GM18520 (cell line): ENCODE measurements at regions not wholly inside any gene's neighbourhood (a gene's known extent, or its start where the extent isn't known, plus 50 kb on each side); places are given as distances from the start of the nearest gene placed in this dataset.

Experiments used
- ATAC-seq: cut with Tn5 transposase; IDR thresholded peaks from one replicate; pipeline ENCODE4 v1.9.1; 2021; ENCODE audit not compliant: unreplicated experiment

DNA sequence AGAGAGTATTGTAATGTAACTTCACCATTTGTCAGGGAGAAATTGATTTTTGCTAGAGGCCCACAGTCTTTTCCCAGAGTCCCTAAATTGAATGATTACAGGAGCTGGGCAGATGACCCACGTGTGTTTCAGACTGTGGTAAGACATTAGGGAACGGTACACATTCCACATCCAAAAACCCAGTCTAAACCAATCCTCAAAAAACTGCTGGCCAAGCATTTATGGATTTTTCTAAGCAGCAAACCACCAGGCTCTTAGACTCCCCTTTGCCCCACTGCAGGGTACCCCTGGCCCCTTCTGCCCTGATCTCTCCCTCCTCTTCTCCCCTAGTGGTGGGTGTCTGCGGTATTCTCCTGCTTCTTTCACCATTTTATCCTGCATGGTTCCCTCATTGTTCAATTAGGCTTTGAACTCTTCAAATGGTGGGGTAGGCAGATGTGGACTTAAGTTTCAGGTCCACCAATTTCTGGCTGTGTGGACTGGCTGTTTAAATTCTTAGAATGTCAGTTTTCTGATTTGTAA is 135.5 kb upstream of the SORCS3 start:
- ATAC-seq, result no peak

DNA sequence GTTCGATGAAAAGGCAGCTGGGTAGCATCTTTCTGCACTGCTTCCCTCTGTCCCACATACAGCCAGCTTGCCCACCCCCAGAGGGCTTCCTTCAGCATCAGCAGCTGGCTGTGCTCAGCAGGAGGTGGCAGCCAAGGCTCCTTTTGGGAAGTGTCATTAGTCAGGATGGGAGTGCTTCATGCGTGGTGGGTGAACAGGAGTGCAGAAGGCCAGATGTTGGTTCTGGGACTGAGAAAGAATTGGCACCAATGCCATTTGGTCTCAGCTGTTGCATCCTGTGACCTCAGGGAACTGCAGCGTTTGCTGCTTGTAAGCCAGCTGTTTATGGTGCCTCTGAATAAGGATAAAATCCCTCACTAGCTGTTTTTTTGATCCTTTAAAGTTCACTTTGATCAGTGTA is 131.1 kb upstream of the SORCS3 start:
- no peak for ATAC-seq

DNA sequence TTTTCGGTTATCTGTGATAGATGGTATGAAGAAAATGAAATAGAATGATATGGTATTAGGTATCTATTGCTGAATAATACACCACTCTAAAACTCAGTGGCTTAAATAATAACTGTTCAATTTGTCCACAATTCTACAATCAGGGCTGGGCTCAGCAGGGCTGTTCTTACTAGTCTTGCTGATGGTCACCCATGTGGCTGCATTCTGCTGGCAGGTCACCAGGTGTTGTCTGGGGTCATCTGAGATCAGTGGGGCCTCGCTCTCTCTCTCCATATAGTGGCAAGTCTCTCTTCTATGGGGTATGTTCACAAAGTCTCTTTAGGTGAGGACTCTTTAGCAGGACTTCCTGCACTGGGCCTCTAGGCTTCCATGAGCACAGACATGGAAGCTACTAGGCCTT is 130.4 kb upstream of the SORCS3 start:
- ATAC-seq, result no peak

DNA sequence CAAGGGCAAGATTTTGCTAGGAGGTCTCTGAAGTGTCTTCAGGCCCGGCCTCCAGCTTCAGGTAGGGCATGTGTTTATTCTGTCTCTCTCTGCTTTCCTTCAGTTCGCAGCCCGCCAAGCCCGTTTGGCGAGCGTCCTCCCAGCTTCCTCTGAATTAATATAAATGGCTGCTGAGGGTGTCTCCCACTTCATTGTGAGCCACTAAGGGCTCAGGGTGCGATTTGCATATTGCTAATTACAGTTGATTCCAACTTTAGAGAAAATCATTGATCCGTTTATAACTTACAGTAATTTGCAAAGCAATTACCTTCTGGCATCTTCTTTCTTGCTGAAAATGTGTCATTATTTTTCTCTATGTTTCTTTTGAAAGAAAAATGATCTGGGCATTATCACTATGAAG is 128.3 kb upstream of the SORCS3 start:
- ATAC-seq, result no peak

DNA sequence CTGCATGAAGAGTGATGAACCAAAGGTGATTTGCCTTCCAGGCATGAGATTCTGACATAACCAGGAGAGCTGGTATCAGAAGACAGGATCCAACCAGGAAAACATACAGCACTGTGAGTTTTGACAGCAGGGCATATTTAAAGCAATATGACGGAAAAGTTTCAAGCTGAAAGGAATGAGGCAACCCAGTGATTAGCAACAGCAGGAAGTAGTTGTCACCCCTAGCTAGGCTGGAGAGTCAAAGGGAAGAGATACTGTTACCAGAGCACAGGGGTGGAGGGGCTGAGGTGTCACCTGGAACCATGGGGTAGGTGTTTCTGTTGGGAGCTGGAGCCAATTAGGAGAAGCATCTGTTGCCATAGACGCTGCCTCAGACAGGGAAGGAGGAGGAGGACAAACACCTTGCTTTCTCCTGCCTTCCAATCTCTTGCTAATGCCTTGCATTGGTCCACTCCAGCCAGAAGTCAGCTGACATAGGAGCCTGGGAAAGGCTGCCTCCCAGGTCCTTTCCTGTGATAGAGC is 125.4 kb upstream of the SORCS3 start:
- no peak for ATAC-seq

DNA sequence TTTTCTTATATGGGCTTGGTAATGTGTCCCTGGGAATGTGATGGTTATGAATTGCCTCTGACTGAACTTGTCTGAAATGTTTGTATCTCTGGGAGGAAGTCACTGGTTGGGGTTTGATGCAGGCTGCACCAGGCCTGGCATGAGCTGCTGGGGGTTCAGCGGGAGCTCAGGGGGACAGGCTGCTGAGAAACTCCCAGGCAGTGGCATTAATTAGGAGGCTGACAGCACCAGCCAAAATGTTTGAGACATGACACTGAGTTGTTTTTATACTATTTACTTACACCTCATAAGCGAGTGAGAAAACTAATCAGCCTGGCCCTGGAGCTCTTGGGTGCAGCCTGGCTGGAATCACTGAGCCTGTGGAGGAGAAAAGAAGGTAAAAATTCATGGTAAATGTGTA is 124.1 kb upstream of the SORCS3 start:
- no peak for ATAC-seq

DNA sequence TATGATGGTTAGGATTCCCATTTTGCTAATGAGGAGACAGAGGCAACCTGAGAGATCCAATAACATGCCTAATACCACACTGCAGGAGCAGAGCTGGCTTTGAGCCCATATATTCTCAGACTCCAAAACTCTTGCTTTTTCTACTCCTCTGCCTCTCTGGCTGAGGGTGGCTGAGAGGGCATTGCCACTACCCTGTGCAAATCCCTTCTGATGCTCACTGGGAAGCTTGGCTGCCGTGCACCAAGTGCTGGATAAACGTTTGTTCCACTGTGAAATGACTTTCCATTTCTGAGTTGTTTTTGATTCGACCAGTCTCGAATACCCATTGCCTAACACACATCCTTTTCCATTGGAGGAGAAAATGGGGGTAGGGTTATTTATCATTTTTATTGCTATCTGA is 123.1 kb upstream of the SORCS3 start:
- no peak for ATAC-seq

DNA sequence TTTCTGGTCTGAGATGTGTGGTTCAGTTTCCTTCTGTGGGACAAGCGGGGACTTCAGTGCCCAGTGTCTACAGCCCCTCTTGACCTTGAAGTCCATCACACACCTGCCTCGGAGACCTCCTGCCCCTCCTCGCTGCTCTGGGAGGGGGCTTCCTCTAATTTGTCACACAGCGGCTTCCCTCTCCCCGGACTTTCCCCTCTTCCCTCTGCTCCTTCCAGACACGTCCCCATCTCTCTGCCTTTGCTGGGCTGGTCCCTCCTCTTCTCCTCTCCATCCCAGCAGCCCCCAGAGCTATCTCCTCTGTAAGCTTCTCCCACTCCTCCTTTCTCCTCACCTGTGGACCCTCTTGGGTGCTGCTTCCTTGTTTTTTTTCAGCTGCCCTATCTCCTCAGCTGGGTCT is 122.2 kb upstream of the SORCS3 start:
- ATAC-seq, result no peak

DNA sequence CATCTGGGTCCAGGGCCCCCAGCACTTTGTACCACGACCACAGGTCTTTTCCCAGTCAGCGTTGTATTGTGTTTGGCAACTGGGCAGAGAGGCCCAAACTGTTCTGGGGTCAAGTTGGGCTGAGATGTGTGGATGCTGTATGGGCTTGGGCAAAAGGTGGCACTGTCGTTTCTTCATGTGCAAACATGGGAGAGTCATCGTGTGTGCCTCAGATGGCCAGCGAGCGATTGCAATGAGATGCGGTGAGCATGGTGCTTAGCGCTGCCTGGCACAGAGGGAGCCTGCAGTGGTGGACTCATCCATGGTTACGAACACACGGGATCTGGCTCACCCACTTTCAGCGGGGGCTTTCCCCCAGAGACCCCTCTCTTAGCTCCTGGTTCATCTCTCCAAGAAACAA is 120.4 kb upstream of the SORCS3 start:
- ATAC-seq, result no peak

DNA sequence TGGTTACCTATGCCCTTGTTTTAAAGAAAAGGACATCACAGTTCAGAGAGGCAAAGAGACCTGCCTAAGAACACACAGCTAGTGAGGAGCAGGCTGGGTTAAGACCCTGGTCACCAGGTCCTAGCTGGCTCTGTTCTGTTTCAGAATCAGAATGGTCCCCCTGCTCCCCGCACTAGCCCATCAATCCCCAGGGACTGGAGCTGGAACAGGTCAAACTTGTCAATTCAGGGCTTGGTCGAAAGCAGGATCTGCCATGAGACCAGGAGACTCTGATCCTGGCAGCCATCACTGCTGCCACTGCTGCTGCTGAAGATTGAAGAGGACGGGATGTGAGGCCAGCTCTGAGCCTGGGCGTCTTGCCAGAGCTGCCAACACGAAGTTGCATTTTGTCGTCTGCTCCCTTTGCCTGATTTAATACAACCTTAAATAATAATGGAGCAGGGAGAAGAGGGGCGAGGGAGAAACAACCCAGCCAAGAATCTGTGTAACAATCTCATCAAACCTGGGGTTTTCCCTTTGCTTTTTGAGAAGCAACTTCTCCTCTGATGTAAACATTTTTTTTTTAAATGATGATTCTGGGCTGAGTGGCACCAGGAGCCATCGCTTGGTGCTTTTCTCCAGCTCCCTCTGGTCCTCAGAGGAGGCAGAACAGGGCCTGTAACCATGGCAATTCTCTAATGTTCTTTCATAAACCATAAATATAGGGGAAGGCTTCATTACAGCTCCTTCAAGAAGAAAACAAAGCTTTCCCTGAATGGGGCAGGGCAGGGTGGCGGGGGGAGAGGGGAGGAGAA is 119.0 kb upstream of the SORCS3 start:
- no peak for ATAC-seq

DNA sequence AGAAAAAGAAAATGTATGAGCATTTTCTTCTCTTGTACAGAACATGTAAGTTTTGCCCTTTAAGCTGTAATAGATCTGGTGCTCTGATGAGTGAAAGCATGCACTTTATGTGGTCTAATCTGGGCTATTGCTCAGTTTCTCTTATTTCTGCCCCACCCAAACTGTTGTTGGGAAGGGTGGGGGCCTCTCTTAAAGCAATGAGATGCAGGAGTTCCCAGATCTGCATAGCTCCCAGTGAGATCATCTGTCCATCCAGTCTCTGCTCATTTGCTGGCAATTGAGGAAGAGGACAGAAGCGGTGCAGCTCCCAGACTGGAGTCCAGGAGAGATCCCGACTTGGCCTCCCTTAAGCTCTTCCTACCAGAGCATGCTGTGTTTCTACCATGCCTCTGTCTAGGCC is 114.9 kb upstream of the SORCS3 start:
- no peak for ATAC-seq

DNA sequence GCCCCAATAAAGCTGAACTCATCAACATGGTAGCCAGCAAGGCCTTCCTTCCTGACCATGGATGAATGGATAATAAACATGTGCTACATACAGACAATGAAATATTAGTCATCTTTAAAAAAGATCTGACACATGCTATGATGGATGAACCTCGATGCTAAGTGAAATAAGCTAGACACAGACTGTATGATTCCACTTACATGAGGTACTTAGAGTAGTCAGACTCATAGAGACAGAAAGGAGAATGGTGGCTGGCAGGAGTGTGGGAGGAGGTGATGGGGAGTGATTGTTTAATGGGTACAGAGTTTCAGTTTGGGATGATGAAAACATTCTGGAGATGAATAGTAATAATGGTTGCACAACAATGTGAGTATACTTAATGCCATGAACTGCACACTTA is 114.1 kb upstream of the SORCS3 start:
- ATAC-seq, result no peak

DNA sequence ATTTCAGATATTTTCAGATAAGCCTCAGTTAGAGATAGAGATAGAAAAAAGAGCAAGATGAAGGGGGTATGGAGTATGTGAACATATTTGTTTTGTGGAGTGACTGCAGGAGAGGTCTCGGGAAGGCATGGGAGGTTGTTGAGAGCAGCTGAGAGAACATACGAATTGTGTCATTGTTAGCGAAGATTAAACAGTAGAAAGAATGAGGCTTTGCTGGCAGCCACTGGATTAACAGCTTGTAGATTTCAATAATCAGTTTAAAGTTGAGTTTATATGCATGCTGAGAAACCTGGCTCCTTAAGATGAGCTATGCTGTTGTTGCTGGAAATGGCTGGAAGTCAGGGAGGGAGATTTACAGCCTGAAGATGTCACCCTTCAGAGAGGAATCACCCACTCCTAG is 100.9 kb upstream of the SORCS3 start:
- no peak for ATAC-seq

DNA sequence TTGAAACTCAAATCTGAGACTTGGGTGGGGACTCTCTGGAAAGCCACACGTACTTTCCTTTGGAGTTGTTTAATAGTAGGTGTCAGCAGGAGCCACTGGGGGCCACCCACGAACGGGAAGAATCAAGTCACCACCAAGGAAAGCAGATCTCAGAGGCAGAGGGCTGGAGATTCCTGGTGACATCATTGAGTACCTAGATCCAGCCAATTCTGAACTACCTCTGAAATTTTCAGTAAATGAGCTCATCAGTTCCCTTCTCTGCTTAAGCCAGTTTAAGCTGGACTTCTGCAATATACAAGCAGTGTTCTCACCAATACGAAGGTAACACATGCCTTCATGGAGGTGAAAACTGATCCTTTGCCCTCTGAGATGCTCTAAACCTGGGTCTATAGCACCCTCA is 99.3 kb upstream of the SORCS3 start:
- no peak for ATAC-seq

DNA sequence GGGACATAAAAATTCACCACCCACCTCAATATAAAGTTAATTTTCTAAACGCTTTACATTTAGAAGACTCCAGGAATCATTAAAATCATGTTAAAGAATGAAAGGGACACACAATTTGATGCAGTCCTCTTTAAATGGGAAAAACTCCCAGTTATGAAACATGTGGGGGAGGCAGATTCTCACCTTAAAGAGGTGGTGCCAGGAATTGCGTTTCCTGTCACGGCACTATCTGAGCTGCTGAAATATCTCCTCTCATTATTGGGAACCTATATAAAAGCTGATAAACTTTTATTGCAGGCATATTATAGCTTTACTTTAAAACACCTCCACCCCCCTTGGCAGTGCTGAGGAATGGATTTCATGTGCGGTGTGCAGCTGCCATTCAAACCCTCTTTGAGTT is 94.8 kb upstream of the SORCS3 start:
- ATAC-seq, result no peak

DNA sequence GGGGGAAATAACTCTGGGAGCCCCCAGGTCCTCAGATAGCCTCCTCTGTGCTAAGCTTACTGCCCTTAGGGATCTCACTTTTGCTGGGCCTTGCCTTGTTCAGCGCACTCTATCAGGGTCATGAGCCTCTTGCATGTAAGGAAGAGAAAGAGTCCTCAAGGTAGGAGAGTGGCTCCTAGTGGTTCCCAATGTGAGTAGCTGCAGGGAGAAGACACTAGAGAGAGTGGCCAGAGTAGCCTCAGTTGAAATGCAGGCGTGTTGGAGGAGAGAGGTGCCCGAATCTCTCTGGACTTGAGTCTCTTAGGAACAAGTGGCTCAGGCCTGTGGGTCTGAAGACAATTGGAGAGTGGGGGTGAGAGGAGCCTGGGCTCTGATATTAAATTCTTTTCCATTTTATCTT is 94.3 kb upstream of the SORCS3 start:
- ATAC-seq, result no peak

DNA sequence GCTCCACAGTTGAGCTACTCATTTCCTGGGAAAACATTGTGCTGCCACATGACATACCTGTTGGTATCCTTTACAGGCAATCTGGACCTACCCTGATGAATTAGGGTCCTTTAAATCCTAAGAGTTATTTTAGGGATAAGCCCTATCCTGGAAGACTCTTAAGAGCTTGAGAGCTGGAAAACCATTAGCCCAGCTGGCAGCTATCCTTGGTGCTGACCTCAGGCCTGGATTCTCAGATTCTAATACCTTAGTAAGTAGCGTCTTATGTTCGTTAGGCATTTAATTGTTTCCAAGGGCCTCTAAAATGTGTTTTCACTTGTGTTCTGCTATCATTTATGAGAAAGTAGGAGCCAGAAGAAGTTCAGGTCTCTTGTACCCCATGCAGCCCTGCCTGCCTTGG is 93.0 kb upstream of the SORCS3 start:
- no peak for ATAC-seq

DNA sequence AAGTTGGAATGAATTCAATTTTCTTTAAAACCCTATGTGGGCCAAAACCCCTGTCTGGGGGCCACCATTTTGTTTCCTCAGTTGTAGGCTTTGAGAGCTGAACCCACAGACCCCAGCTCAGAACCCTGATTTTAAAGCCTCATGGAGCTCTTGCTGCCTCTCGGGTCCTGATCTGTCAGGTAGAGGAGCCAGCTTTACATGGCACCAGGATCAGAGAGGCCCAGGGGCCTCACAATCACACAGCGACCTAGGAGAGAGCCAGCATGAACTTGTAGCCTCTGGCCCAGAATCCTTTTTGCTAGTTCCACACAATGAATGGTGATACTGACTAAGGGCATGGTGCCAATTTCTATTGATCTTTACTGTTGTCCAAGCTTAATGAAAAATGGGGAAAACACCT is 84.3 kb upstream of the SORCS3 start:
- no peak for ATAC-seq

DNA sequence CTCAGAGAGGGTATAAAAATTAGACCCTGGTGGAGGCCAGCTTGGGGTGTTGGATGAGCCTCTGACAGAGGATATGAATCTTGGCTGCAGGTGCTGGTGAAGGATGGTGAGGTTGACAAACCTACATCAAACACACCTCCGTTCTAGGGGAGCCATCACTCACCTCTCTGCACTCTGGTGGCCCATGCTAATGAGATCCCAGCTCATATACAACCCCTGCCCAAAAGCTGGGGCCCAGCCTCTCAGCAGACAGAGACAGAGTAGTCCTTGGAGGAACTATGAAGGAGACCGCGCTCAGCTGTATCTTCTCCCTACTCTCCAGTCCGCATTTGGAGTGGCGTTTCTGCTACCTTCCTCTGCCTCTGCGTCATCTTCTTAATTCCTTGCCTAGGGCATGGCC is 83.1 kb upstream of the SORCS3 start:
- no peak for ATAC-seq

DNA sequence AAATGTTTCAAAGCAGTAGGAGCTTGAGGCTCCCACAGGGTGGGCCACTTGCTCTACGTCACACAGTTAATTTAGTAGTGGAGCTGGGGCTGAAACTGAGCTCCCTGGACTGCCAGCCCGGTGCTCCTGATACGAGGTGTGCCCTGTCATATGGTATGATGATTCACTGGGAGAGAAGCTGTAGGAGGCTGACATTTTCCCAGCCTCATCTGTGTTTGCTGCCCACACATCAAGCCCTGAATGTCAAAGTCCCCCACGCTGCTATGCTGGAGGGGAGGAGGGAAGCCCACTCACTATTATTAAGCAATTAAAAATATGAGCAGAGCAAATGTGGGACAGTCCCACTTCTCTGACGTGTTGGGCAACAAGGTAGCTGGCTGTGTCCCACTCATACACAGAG is 81.2 kb upstream of the SORCS3 start:
- no peak for ATAC-seq

DNA sequence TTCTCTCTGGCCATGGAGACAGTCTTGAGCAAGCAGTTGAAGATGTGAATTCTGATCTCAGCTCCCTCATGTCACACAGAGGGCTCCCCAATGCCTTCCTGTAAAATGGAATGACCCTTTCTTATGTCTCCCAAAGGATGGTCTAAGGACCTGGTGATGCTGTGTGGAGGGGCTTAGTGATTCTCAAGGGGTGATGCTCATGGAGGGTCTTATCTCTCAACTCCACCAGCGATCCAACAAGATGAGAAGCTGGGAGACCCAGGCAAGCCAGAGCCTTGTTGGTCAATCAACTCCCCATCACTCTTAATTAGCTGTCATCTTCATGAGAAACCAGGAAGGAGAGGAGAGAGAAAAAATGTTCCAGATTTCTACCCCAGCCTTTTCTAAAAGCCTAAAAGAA is 78.0 kb upstream of the SORCS3 start:
- no peak for ATAC-seq

DNA sequence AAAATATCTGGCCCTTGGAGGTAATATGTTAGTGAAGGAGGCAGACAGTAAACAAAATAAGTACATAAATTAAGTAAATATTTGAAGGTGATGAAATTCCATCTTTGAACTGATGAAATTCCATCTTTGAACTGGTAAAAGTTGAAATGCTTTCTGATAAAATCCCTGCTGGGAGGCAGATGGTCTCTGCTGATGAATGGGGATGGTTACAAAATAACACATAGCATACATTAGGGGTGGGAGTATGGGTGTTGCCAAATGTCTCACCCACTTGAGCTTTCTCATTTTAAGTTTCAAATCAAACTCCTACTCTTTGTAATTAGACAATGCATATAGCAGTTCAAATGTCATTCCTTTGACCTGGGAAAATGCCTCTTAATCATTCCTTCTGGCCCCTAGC is 77.5 kb upstream of the SORCS3 start:
- ATAC-seq, result no peak

DNA sequence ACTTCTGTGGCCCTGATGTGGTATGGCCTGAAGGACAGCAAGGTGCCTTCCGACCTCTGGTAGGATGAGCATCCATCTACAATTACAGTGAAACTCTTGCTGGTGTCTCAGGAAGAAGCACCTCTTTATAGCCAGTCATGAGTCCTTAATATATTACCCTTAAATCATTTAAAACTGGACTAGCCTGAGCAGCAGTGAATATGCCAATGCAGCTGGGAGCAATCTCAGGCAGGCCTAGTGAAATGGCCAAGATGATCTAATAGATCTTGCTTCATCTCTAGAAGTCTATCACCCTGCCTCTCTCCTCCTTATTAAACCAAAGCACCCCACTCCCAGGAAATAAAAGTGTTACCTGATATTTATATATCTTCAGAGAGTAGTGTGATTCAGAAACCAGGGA is 66.7 kb upstream of the SORCS3 start:
- no peak for ATAC-seq
